ENCODE measurements at regions not wholly inside any gene's neighbourhood (a gene's known extent, or its start where the extent isn't known, plus 50 kb on each side); places are given as distances from the start of the nearest gene placed in this dataset.
"Not testable (repeated sequence)": the region's sequence is repeated elsewhere in the genome, so short reads cannot be mapped to it uniquely, and the experiment has no call there.

- TF ChIP-seq, protein P1, sequence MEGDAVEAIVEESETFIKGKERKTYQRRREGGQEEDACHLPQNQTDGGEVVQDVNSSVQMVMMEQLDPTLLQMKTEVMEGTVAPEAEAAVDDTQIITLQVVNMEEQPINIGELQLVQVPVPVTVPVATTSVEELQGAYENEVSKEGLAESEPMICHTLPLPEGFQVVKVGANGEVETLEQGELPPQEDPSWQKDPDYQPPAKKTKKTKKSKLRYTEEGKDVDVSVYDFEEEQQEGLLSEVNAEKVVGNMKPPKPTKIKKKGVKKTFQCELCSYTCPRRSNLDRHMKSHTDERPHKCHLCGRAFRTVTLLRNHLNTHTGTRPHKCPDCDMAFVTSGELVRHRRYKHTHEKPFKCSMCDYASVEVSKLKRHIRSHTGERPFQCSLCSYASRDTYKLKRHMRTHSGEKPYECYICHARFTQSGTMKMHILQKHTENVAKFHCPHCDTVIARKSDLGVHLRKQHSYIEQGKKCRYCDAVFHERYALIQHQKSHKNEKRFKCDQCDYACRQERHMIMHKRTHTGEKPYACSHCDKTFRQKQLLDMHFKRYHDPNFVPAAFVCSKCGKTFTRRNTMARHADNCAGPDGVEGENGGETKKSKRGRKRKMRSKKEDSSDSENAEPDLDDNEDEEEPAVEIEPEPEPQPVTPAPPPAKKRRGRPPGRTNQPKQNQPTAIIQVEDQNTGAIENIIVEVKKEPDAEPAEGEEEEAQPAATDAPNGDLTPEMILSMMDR (IDR thresholded peaks at IDR 0.05): not testable (repeated sequence)
- TF ChIP-seq POLR2A (IDR thresholded peaks at IDR 0.05): not testable (repeated sequence)
Observed at GRCh38 chr2:91446489-91446888, 2755.0 kb downstream of the RPIA start.

Data from esophagus squamous epithelium (tissue), 4 donors.